NCI-H1105 (cell line): ENCODE measurements at regions not wholly inside any gene's neighbourhood (a gene's known extent, or its start where the extent isn't known, plus 50 kb on each side); places are given as distances from the start of the nearest gene placed in this dataset.

Experiments
- DNase-seq: peaks from one replicate; lab custom pipeline; 2025; lab: John Stamatoyannopoulos, UW

DNA sequence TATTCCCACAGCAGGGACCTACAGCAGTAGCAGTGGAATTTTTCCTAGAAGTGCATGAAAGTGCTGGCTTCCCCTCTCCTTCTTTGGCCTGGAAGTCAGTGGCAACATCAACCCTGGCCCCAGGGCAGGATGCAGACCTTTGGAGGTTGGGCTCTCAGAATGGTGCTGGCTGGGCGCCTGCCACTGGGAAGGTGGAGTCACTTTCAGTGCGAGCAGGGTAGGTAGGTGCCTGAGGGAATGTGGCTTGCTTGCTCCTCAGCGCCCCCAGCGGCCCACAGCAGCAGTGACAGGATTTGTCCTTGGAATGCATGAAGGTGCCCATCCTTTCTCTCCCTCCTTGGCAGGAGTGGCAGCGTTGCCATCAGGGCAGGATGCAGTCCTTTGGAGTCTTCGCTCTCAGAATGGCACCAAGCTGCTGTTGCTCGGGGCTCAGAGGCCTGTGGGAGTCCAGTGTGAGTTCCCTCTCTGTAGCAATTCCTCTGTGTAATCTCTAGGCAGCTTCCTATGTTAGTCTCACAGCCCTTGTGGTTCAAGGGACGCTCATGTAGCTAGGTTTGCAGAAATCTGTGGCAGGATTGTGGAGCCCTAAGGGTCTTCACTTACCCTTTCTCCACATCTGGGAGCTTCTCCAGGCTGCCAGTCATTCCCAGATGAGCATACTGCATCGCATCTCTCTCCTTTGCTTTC, 354.4 kb upstream of the DACH1 start:
- DNase-seq, result no peak

GRCh38 chr13:72218966-72219365, 352.0 kb upstream of the DACH1 start:
- DNase-seq, result no peak

DNA sequence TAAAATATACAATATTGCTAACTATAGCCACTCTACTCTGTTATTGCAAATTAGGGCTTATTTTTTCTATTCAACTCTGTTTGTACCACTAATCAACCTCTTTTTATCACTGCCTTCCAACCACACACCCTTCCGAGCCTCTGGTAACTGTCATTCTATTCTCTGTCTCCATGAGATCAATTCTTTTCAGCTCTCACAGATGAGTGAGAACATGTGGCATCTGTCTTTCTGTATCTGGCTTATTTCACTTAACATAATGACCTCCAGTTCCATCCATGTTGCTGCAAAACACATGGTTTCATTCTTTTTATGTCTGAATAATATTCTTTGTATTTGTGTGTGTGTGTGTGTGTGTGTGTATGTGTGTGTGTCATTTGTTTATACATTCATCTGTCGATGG, 350.1 kb upstream of the DACH1 start:
- no peak for DNase-seq

DNA sequence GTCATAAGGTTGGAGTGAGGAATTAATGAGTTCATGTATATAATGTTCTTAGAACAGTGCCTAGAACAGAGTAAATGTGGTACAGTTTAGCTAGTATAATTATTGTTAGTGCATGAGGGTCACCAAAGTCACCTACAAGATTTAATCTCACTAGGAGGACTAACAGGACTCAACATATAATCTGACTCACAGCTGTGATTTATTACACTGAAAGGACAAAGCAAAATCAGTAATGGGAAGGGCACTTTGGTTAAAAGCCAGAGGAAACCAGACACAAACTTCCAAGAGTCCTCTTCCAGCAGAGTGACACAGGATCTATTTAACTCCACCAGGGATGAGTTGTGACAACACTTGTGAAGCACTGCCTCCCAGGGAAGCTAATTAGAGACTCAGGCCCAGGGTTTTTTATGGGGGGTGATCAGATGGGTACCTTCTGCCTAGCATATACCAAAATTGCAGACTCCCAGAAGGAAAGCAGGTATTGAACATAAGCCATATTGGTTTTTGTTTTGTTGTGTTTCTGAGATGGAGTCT, 341.2 kb upstream of the DACH1 start:
- DNase-seq, result no peak

DNA sequence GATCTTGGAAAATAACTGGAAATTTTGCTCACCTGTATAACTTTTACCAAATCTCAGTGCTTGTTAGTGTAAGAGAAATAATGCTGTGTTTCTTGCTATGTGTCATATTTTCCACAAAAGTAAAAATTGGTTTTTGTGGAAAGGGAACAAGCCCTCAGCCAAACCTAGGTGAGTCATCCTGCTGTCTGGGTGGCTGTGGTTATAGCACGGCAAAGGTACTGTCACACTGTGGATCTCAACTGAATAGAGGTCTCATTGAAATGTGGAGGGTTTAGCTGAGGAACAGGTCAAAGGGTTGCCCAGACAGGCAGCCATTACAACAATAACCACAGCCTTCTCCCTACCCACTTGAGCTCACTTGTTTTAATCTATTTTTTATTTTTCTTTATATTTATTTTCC, 338.8 kb upstream of the DACH1 start:
- DNase-seq, result no peak

GRCh38 chr13:72204291-72204690, 337.3 kb upstream of the DACH1 start:
- DNase-seq, result no peak

GRCh38 chr13:72201726-72202125, 334.7 kb upstream of the DACH1 start:
- DNase-seq, result no peak

GRCh38 chr13:72199640-72200039, 332.6 kb upstream of the DACH1 start:
- no peak for DNase-seq

- DNase-seq, result no peak
These were observed 332.1 kb upstream of the DACH1 start for GRCh38 chr13:72198967-72199560.

DNA sequence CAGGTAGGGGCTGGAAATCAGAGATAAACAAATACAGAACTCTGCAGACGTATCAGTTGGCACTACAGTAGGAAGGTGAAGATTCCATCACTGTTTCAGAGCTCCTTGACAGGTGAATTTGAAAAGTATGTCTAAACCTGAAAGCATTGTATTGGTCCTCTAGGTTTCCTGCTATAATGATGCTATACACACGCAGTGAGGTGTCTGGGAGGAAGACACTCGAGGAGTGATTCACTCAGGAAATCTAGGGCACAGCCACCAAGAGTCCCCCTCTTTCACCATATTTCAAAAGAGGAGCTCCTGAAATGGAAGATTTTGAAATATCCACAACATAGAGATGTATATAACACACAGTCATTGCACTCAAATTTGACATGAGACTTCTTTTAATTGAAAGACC, 331.0 kb upstream of the DACH1 start:
- DNase-seq, result no peak

- no peak for DNase-seq
These were observed 328.2 kb upstream of the DACH1 start for GRCh38 chr13:72195044-72195704.

- no peak for DNase-seq
These were observed 327.5 kb upstream of the DACH1 start for GRCh38 chr13:72194523-72194922.

DNA sequence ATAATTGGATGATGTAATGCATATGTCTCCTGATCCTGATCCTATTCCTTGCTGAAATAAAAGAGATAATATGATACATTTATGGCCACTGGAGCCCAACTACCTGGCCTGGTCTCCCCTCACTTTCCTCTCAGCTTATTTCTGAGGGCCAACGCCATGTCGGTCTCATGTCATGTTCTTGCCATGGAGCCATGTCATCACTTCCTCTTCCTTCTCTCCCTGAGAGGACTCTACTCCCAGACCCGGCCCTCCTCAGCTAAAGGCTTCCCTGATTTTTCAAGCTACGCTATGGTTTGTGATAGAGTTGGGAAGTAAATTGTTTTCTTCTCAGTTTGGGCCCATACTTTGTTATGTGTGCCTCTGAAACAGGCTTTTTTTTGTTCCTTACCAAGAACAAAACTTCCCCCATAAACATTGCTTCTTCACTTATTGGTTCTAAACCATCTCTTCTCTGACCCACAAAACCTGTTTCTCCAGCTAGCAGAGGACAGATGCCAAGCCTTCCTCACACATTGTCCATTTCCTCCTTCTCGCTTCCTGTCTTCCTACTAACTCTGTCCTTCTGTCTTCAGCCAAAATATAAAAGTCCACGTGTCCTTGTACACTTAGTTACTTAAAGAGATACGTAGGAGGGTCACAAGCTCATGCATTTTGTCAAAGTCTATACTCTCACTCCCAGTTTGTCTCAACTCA, 319.9 kb upstream of the DACH1 start:
- DNase-seq, result no peak

DNA sequence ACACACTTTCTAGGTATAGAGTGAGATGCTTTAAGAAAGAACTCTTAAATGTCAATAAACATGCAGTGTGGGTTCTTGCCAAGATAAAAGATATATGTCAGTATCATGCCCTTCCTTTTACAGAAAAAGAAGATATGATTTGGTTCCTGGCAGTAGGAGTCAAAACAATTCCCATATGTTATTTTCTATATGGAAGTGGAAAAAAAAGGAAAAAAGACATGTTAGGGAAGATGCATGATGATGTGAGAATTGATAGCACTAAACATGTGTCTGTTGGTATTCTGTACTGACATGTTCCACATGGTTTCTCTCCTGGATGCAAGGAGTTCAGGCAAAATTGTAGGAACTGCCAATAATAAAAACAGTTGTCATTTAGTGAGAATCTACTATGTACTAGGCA, 318.8 kb upstream of the DACH1 start:
- DNase-seq, result no peak

GRCh38 chr13:72181661-72182060, 314.7 kb upstream of the DACH1 start:
- no peak for DNase-seq

DNA sequence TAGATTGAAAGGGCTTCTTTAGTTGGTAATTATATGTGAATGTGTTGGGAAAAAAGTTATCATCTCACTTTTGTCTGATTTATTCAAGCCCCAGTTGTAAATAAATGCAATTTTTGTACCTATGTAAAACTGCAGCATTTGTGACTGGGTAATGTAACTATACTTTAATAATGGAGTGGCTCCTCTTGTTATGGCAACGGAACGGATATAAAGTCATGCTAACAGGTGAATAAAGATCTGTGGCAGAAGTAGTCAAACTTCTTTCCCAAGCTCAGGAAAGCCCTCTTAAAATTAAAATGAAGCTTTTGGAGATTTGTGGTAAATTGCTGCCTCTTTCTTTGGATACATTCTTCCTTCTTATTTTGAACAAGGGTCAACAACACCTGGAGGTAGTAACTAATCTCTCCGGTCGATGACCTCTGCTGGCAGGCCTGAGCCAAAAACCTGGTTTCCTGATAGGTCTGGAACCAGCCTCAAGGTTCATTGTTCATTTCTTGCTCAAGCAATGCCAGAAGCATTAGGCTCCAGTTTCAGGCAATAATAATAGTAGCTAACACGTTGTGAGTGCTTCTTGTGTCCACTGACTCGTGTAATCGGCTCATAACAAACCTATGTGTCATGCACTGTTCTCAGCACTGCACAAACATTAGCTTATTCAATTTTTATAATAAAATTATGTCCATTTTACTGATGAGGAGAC, 313.4 kb upstream of the DACH1 start:
- no peak for DNase-seq

DNA sequence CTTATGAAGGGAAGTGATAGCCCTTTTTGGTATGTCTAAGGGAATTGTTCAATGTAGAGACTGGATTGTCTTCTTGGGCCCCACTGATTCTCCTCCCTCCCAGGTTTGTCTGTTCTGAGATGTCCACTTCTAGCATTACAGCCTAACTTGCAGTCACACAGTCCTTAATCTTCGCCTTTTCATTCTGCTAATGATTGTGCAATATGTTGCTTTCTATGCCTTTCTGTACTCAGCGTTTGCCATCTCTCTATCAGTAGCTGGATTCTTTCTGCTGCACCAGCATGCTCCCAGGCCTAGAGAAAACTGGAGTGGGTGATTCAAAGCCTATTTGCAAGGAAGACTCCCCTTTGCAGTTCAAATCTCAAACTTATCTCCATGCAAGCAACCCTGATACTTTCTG, 307.5 kb upstream of the DACH1 start:
- no peak for DNase-seq

GRCh38 chr13:72170571-72170970, 303.6 kb upstream of the DACH1 start:
- DNase-seq, result no peak

- DNase-seq, result no peak
These were observed 301.3 kb upstream of the DACH1 start for GRCh38 chr13:72168126-72168855.

GRCh38 chr13:72166102-72166650, 299.2 kb upstream of the DACH1 start:
- DNase-seq, result no peak

DNA sequence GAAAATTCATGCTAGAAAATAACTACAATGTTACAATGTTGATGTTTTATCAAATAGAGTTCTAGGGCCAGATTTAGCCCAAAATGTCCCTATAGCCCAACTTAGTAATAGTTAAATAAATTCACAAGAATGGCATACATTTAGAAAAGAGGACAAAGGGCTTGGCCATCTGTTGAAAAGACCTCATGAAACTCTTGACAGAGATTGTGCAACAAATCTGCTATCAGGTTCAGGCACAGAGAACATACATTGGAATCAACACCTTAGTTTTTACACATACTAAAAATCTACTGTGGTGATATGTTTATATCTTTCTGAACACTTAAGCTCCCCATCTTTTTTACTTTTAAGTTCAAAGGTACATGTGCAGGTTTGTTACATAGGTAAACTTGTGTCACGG, 298.3 kb upstream of the DACH1 start:
- no peak for DNase-seq
